DND-41 (cell line): ENCODE measurements at regions not wholly inside any gene's neighbourhood (a gene's known extent, or its start where the extent isn't known, plus 50 kb on each side); places are given as distances from the start of the nearest gene placed in this dataset.
A peak's percentile ranks its signal among the peaks of the same experiment; 100 is the strongest.

Source experiments
- ATAC-seq: fragments of 200-7000 bp; cut with Tn5 transposase; 3 replicates; pipeline ENCODE4 v1.9.1; 2021; ENCODE audit warnings: low read depth; ENCODE audit not compliant: insufficient read depth
- DNase-seq: peaks from one replicate; pipeline ENCODE4 v3.0.0-alpha.2; 2020
- H2AFZ ChIP-seq: 2 replicates; pipeline ENCODE4 v1.6.0; 2012; ENCODE audit warnings: low read depth, low read length
- H3K27ac ChIP-seq: 2 replicates; pipeline ENCODE4 v1.5.1; 2012; ENCODE audit warnings: low read length, inconsistent platforms
- H3K27me3 ChIP-seq: fragments of 200-600 bp; sonication (generic); 2 replicates; pipeline ENCODE4 v1.6.0; 2012; ENCODE audit warnings: low read length, mild to moderate bottlenecking, inconsistent platforms; ENCODE audit not compliant: insufficient read depth, poor library complexity
- H3K36me3 ChIP-seq: 2 replicates; pipeline ENCODE4 v1.5.1; 2012; ENCODE audit warnings: low read length, inconsistent platforms; ENCODE audit not compliant: insufficient read depth
- H3K4me1 ChIP-seq: 2 replicates; pipeline ENCODE4 v1.5.1; 2012; ENCODE audit warnings: mild to moderate bottlenecking, low read length; ENCODE audit not compliant: insufficient read depth
- H3K4me2 ChIP-seq: 2 replicates; pipeline ENCODE4 v1.6.0; 2012; ENCODE audit warnings: mild to moderate bottlenecking, moderate library complexity, low read length, inconsistent platforms; ENCODE audit not compliant: insufficient read depth
- H3K4me3 ChIP-seq, 2 experiments: fragments of 200-600 bp in 1 of 2; shearing (Covaris generic) in 1 of 2; 2 replicates each; pipeline ENCODE4 v1.5.1; 2012 to 2016; ENCODE audit warnings: inconsistent platforms in 2 of 2, low read length in 2 of 2, mild to moderate bottlenecking in 2 of 2, low read depth in 1 of 2, moderate library complexity in 1 of 2
- H3K79me2 ChIP-seq: 2 replicates; pipeline ENCODE4 v1.6.0; 2012; ENCODE audit warnings: low read length, inconsistent platforms; ENCODE audit not compliant: insufficient read depth
- H3K9ac ChIP-seq: 2 replicates; pipeline ENCODE4 v1.6.0; 2012; ENCODE audit warnings: low read depth, mild to moderate bottlenecking, inconsistent platforms, low read length, moderate library complexity
- H3K9me3 ChIP-seq: 2 replicates; pipeline ENCODE4 v1.5.1; 2012; ENCODE audit warnings: low read length, moderate library complexity, mild to moderate bottlenecking, inconsistent platforms; ENCODE audit not compliant: insufficient read depth, severe bottlenecking
- H4K20me1 ChIP-seq: 2 replicates; pipeline ENCODE4 v1.6.0; 2012; ENCODE audit warnings: low read length; ENCODE audit not compliant: insufficient read depth
- EZH2 ChIP-seq: IDR thresholded peaks from 3 replicates; pipeline ENCODE4 v1.6.1; 2012; ENCODE audit warnings: borderline replicate concordance, low read depth, mild to moderate bottlenecking, moderate library complexity, low read length, inconsistent platforms; ENCODE audit not compliant: severe bottlenecking
- TF ChIP-seq, protein P1 (sequence below): IDR thresholded peaks from 2 replicates; pipeline ENCODE4 v1.5.1; 2012; ENCODE audit warnings: borderline replicate concordance, low read length, moderate library complexity, mild to moderate bottlenecking; ENCODE audit not compliant: poor library complexity, severe bottlenecking; ENCODE audit errors: extremely low read depth

DNA sequence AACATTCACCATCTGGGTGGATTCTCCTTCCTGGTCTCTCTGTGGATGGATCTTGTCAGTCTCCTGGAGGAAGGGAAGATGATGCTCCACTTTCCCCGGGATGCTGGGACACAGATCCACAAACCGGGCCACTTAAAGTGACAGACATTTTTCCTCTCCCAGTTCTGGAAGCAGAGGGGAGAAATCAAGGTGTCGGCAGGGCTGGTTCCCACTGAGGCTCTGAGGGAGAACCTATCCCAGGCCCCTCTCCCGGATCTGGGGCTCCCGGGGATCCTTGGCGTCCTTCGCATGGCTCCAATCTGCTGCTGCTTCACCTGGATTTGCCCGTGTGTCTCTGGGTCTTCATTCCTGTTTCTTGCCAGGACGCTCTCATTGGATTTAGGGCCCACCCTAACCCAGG is 263.1 kb upstream of the TNRC6C start:
- Histone ChIP-seq H3K4me2 (no peak overlapping the region), H3K79me2 (no peaks in the 10 kb centered on the region), H3K27me3 (no peaks in the 10 kb centered on the region), H3K4me1 (no peaks in the 10 kb centered on the region), H3K36me3 (no peaks in the 10 kb centered on the region), H4K20me1 (no peaks in the 10 kb centered on the region), H3K9me3 (no peaks in the 10 kb centered on the region), H2AFZ (no peak overlapping the region), H3K4me3 (no peak overlapping the region), H3K27ac (no peak overlapping the region), H3K9ac (no peak overlapping the region)
- no peak for ATAC-seq
- DNase-seq, result no peak
- no peak for TF ChIP-seq EZH2
- TF ChIP-seq, protein P1, sequence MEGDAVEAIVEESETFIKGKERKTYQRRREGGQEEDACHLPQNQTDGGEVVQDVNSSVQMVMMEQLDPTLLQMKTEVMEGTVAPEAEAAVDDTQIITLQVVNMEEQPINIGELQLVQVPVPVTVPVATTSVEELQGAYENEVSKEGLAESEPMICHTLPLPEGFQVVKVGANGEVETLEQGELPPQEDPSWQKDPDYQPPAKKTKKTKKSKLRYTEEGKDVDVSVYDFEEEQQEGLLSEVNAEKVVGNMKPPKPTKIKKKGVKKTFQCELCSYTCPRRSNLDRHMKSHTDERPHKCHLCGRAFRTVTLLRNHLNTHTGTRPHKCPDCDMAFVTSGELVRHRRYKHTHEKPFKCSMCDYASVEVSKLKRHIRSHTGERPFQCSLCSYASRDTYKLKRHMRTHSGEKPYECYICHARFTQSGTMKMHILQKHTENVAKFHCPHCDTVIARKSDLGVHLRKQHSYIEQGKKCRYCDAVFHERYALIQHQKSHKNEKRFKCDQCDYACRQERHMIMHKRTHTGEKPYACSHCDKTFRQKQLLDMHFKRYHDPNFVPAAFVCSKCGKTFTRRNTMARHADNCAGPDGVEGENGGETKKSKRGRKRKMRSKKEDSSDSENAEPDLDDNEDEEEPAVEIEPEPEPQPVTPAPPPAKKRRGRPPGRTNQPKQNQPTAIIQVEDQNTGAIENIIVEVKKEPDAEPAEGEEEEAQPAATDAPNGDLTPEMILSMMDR, result no peak

- H4K20me1 ChIP-seq, result no peaks in the 10 kb centered on the region
- no peaks in the 10 kb centered on the region for H3K27me3 ChIP-seq
- no peaks in the 10 kb centered on the region for H3K9me3 ChIP-seq
- no peaks in the 10 kb centered on the region for H3K36me3 ChIP-seq
- TF ChIP-seq, protein P1, result no peak
- no peak for TF ChIP-seq EZH2
- DNase-seq (no peak), ATAC-seq (no peak)
- H3K4me3 ChIP-seq, result no peak overlapping the region
- no peak overlapping the region for H3K9ac ChIP-seq
- H3K4me2 ChIP-seq, result no peak overlapping the region
- no peak overlapping the region for H3K27ac ChIP-seq
- no peaks in the 10 kb centered on the region for H3K4me1 ChIP-seq
- H2AFZ ChIP-seq, result no peak overlapping the region
- H3K79me2 ChIP-seq, result no peaks in the 10 kb centered on the region
Observed at GRCh38 chr17:77696151-77696720, 262.3 kb upstream of the TNRC6C start.

DNA sequence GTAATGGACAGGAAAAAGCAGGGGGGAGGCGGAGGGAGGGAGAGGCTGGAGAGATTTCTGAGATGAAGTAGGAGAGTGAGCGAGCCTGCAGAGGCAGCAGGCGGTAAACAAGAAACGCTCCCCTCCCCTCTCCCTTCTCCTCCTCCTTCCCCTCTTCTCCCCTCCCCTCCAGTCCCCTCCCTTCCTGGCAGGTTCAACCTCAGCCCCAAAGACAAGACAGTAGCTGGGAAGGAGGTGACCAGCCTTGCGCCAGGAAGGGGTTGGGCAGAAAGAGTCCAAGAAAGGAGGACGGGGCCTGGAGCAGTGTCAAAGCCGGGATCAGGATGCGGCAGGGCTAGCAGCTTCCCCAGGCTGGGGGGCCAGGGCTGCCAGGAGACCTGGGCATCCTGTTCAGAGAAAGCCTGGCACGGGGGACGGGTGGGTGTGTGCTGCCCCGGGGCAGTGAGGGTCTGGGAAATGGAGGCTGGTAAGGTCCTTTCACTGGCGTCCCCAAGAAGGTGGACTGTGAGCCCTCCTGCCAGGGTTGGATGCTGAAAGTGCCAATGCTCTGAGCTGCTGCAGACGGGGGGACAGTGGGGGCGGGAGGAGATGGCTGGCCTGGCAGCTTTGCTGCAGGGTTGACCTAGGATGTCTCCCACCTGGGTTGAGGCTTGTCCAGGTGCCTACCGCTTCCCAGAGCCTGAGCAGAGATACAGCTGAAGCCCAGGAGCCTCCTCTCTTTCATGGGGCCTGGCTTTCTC is 261.6 kb upstream of the TNRC6C start:
- Histone ChIP-seq H3K9ac (no peak overlapping the region), H3K4me2 (no peak overlapping the region), H3K79me2 (no peaks in the 10 kb centered on the region), H3K4me1 (no peaks in the 10 kb centered on the region), H3K27me3 (no peaks in the 10 kb centered on the region), H4K20me1 (no peaks in the 10 kb centered on the region), H2AFZ (no peak overlapping the region), H3K27ac (no peak overlapping the region), H3K4me3 (no peak overlapping the region), H3K9me3 (peaks cover 3% of the 10 kb centered on the region), H3K36me3 (no peaks in the 10 kb centered on the region)
- no peak for DNase-seq
- TF ChIP-seq, protein P1, result no peak
- TF ChIP-seq EZH2, result no peak
- 0 out of 3 replicates have a peak, but pooled peaks have one; percentile 31 for ATAC-seq
